MCF 10A (cell line): ENCODE measurements at regions not wholly inside any gene's neighbourhood (a gene's known extent, or its start where the extent isn't known, plus 50 kb on each side); places are given as distances from the start of the nearest gene placed in this dataset.

ENCODE experiments used
- BruUV-seq: library from RNA; stranded (reverse); fragments of 400-500 nt; replicated peaks from 2 replicates; lab custom pipeline; 2021; lab: Mats Ljungman, UMichigan
- CTCF ChIA-PET: fragments of 300-600 bp; sonication (Branson Sonifier 250); formaldehyde crosslinking; extraction: SDS; loops from one replicate; lab custom pipeline; 2021; ENCODE audit warnings: antibody characterized with exemption, inconsistent platforms; lab: Yijun Ruan, JAX
- POLR2A ChIA-PET: fragments of 300-600, 350-650 bp; sonication (Branson Sonifier 250); formaldehyde crosslinking; extraction: SDS; loops from one replicate; lab custom pipeline; 2020; ENCODE audit warnings: antibody characterized with exemption, inconsistent platforms; lab: Yijun Ruan, JAX
- DNase-seq: peaks from one replicate; pipeline ENCODE4 v3.0.0-alpha.2; 2018; ENCODE audit not compliant: unreplicated experiment
- H3K27ac Mint-ChIP-seq: one replicate; pipeline ENCODE4 v1.8.0; 2022; ENCODE audit warnings: mild to moderate bottlenecking, low read depth, mixed read lengths; ENCODE audit not compliant: unreplicated experiment
- H3K27me3 Mint-ChIP-seq: one replicate; pipeline ENCODE4 v1.8.0; 2022; ENCODE audit warnings: mixed read lengths; ENCODE audit not compliant: insufficient read depth, unreplicated experiment
- H3K36me3 Mint-ChIP-seq: one replicate; pipeline ENCODE4 v1.8.0; 2022; ENCODE audit warnings: mild to moderate bottlenecking, moderate library complexity, mixed read lengths; ENCODE audit not compliant: insufficient read depth, unreplicated experiment
- H3K4me1 Mint-ChIP-seq: one replicate; pipeline ENCODE4 v1.8.0; 2022; ENCODE audit warnings: mixed read lengths; ENCODE audit not compliant: insufficient read depth, unreplicated experiment
- H3K4me3 Mint-ChIP-seq: one replicate; pipeline ENCODE4 v1.8.0; 2022; ENCODE audit warnings: mild to moderate bottlenecking, moderate library complexity, mixed read lengths; ENCODE audit not compliant: unreplicated experiment
- H3K9me3 Mint-ChIP-seq: one replicate; pipeline ENCODE4 v1.8.0; 2022; ENCODE audit warnings: mixed read lengths; ENCODE audit not compliant: unreplicated experiment
- CTCF ChIP-seq: fragments of 200-600 bp; IDR thresholded peaks from one replicate; pipeline ENCODE4 v1.8.0; 2022; ENCODE audit warnings: antibody characterized with exemption, mild to moderate bottlenecking; ENCODE audit not compliant: unreplicated experiment
- intact Hi-C: fragments of 100-400 bp; cut with micrococcal nuclease; formaldehyde crosslinking; loops from 2 replicates; pipeline ENCODE4 v1.14.1; 2022

GRCh38 chr9:82382887-82383616 is 394.5 kb downstream of the SPATA31D1 start:
- no peak overlapping the region for H3K27ac Mint-ChIP-seq
- no TSS peak for BruUV-seq
- ChIA-PET CTCF (no interaction called here), POLR2A (no interaction called here)
- intact Hi-C loops: no loop called here
- no peak for DNase-seq
- H3K4me1 Mint-ChIP-seq: no peaks in the 10 kb centered on the region
- H3K27me3 Mint-ChIP-seq: no peaks in the 10 kb centered on the region
- no peaks in the 10 kb centered on the region for H3K36me3 Mint-ChIP-seq
- no peaks in the 10 kb centered on the region for H3K9me3 Mint-ChIP-seq
- no peak overlapping the region for H3K4me3 Mint-ChIP-seq
- no peak for TF ChIP-seq CTCF

- Mint-ChIP-seq H3K4me3 (no peak overlapping the region), H3K9me3 (peaks cover 9% of the 10 kb centered on the region), H3K4me1 (no peaks in the 10 kb centered on the region), H3K36me3 (no peaks in the 10 kb centered on the region), H3K27me3 (no peaks in the 10 kb centered on the region), H3K27ac (no peak overlapping the region)
- ChIA-PET CTCF (no interaction called here), POLR2A (no interaction called here)
- TF ChIP-seq CTCF: no peak
- DNase-seq: no peak
- intact Hi-C loops: no loop called here
- BruUV-seq: no TSS peak
Observed at GRCh38 chr9:82385633-82386032, 397.1 kb downstream of the SPATA31D1 start.

GRCh38 chr9:82397534-82397933 is 409.0 kb downstream of the SPATA31D1 start:
- intact Hi-C loops: no loop called here
- ChIA-PET CTCF (no interaction called here), POLR2A (interaction anchor here (0.6 kb wide), 1 partner anchor 289 kb away, joined by 4 read pairs; no protein-coding TSS in a partner anchor)
- Mint-ChIP-seq H3K27me3 (no peaks in the 10 kb centered on the region), H3K4me3 (no peak overlapping the region), H3K36me3 (no peaks in the 10 kb centered on the region), H3K4me1 (no peaks in the 10 kb centered on the region), H3K27ac (no peak overlapping the region), H3K9me3 (no peaks in the 10 kb centered on the region)
- no peak for TF ChIP-seq CTCF
- no peak for DNase-seq
- no TSS peak for BruUV-seq

GRCh38 chr9:82404196-82404870 is 415.8 kb downstream of the SPATA31D1 start:
- intact Hi-C loops: no loop called here

More at GRCh38 chr9:82404196-82404870, 415.8 kb downstream of the SPATA31D1 start:
- H3K4me3 Mint-ChIP-seq: no peak overlapping the region
- no peak for TF ChIP-seq CTCF
- H3K9me3 Mint-ChIP-seq: no peaks in the 10 kb centered on the region
- no peak overlapping the region for H3K27ac Mint-ChIP-seq
- H3K36me3 Mint-ChIP-seq: peaks cover 7% of the 10 kb centered on the region
- no peaks in the 10 kb centered on the region for H3K27me3 Mint-ChIP-seq
- BruUV-seq: no TSS peak
- ChIA-PET CTCF (no interaction called here), POLR2A (no interaction called here)
- no peak for DNase-seq
- H3K4me1 Mint-ChIP-seq: no peaks in the 10 kb centered on the region
